Neural cell (in vitro differentiated cells): ENCODE measurements at regions not wholly inside any gene's neighbourhood (a gene's known extent, or its start where the extent isn't known, plus 50 kb on each side); places are given as distances from the start of the nearest gene placed in this dataset.

Experiments used
- H2AFZ ChIP-seq: fragments of 200-600, 300-800 bp; sonication (generic), shearing (Covaris generic); 2 replicates; pipeline ENCODE4 v1.6.0; 2014; ENCODE audit warnings: low read depth, mild to moderate bottlenecking, antibody characterized with exemption, low read length, moderate library complexity
- H3F3A ChIP-seq: fragments of 200-600 bp; shearing (Covaris generic); 2 replicates; pipeline ENCODE4 v1.6.1; 2016; ENCODE audit warnings: mild to moderate bottlenecking, moderate library complexity, mixed read lengths, antibody characterized with exemption, low read length; ENCODE audit not compliant: insufficient read depth, poor library complexity, severe bottlenecking
- H3K27ac ChIP-seq: fragments of 200-600, 300-800 bp; sonication (generic), shearing (Covaris generic); 2 replicates; pipeline ENCODE4 v1.5.1; 2014; ENCODE audit warnings: mild to moderate bottlenecking, low read length, moderate library complexity
- H3K27me3 ChIP-seq: fragments of 300-800, 200-600 bp; sonication (generic), shearing (Covaris generic); 2 replicates; pipeline ENCODE4 v1.6.0; 2014; ENCODE audit warnings: mild to moderate bottlenecking, low read depth, low read length, moderate library complexity; ENCODE audit not compliant: insufficient read depth
- H3K36me3 ChIP-seq: fragments of 300-800, 200-600 bp; sonication (generic), shearing (Covaris generic); 2 replicates; pipeline ENCODE4 v1.5.1; 2014; ENCODE audit warnings: mild to moderate bottlenecking, antibody characterized with exemption, low read length, moderate library complexity; ENCODE audit not compliant: insufficient read depth
- H3K4me2 ChIP-seq: fragments of 300-800, 200-600 bp; sonication (generic), shearing (Covaris generic); 2 replicates; pipeline ENCODE4 v1.6.0; 2014; ENCODE audit warnings: mild to moderate bottlenecking, low read length
- H3K4me3 ChIP-seq: fragments of 300-800, 200-600 bp; sonication (generic), shearing (Covaris generic); 2 replicates; pipeline ENCODE4 v1.5.1; 2014; ENCODE audit warnings: mild to moderate bottlenecking, low read length, moderate library complexity
- H3K79me2 ChIP-seq: fragments of 200-600 bp; shearing (Covaris generic); replicated peaks from 2 replicates; pipeline ENCODE4 v1.6.0; 2014; ENCODE audit warnings: mild to moderate bottlenecking, low read length, moderate library complexity; ENCODE audit not compliant: insufficient read depth
- H3K9ac ChIP-seq: fragments of 300-800, 200-600 bp; sonication (generic), shearing (Covaris generic); 2 replicates; pipeline ENCODE4 v1.6.1; 2016; ENCODE audit warnings: mild to moderate bottlenecking, low read length, mixed read lengths
- H3K9me2 ChIP-seq: fragments of 200-600 bp; shearing (Covaris generic); 2 replicates; pipeline ENCODE4 v1.6.1; 2016; ENCODE audit warnings: mild to moderate bottlenecking, low read length, mixed read lengths; ENCODE audit not compliant: insufficient read depth
- H3K9me3 ChIP-seq: fragments of 200-600, 300-800 bp; sonication (generic), shearing (Covaris generic); 2 replicates; pipeline ENCODE4 v1.6.1; 2016; ENCODE audit warnings: mild to moderate bottlenecking, mixed run types, low read length, moderate library complexity, mixed read lengths
- H4K20me1 ChIP-seq: fragments of 200-600 bp; shearing (Covaris generic); 2 replicates; pipeline ENCODE4 v1.6.1; 2016; ENCODE audit warnings: mild to moderate bottlenecking, mixed run types; ENCODE audit not compliant: insufficient read depth
- EP300 ChIP-seq: fragments of 450-650 bp; conservative IDR thresholded peaks from 2 replicates; pipeline ENCODE4 v1.6.1; 2014; ENCODE audit warnings: antibody characterized with exemption, mild to moderate bottlenecking, moderate library complexity; ENCODE audit not compliant: poor library complexity, severe bottlenecking
- EZH2 ChIP-seq: fragments of 200-600, 300-800 bp; shearing (Covaris generic), sonication (generic); IDR thresholded peaks from 2 replicates; pipeline ENCODE4 v1.6.1; 2014; ENCODE audit warnings: antibody characterized with exemption, low read length, borderline replicate concordance, mild to moderate bottlenecking; ENCODE audit not compliant: insufficient read depth, poor library complexity, severe bottlenecking
- MXI1 ChIP-seq: fragments of 450-650 bp; conservative IDR thresholded peaks from 2 replicates; pipeline ENCODE4 v1.6.1; 2014; ENCODE audit warnings: antibody characterized with exemption, mild to moderate bottlenecking; ENCODE audit not compliant: poor library complexity, severe bottlenecking
- POLR2AphosphoS5 ChIP-seq: IDR thresholded peaks from 2 replicates; pipeline ENCODE4 v1.6.1; 2012
- RAD21 ChIP-seq: fragments of 450-650 bp; conservative IDR thresholded peaks from 2 replicates; pipeline ENCODE4 v1.6.1; 2014; ENCODE audit warnings: antibody characterized with exemption, mild to moderate bottlenecking, moderate library complexity
- REST ChIP-seq: IDR thresholded peaks from 2 replicates; pipeline ENCODE4 v1.6.1; 2012; ENCODE audit warnings: borderline replicate concordance
- SMC3 ChIP-seq: fragments of 450-650 bp; conservative IDR thresholded peaks from 2 replicates; pipeline ENCODE4 v1.6.1; 2014; ENCODE audit warnings: antibody characterized with exemption, mild to moderate bottlenecking, moderate library complexity; ENCODE audit not compliant: poor library complexity
- TAF1 ChIP-seq: IDR thresholded peaks from 2 replicates; pipeline ENCODE4 v1.6.1; 2012; ENCODE audit warnings: low read depth
- TF ChIP-seq, protein P1 (sequence below): fragments of 450-650 bp; IDR thresholded peaks from 2 replicates; pipeline ENCODE4 v1.5.1; 2014; ENCODE audit warnings: antibody characterized with exemption, mild to moderate bottlenecking, moderate library complexity; ENCODE audit not compliant: poor library complexity, severe bottlenecking

GRCh38 chr5:109590799-109591198 is 98.9 kb upstream of the MAN2A1 start:
- TF ChIP-seq POLR2AphosphoS5 (no peak), RAD21 (no peak), EZH2 (no peak), MXI1 (no peak), REST (no peak), EP300 (no peak), SMC3 (no peak), TAF1 (no peak)
- TF ChIP-seq, protein P1, sequence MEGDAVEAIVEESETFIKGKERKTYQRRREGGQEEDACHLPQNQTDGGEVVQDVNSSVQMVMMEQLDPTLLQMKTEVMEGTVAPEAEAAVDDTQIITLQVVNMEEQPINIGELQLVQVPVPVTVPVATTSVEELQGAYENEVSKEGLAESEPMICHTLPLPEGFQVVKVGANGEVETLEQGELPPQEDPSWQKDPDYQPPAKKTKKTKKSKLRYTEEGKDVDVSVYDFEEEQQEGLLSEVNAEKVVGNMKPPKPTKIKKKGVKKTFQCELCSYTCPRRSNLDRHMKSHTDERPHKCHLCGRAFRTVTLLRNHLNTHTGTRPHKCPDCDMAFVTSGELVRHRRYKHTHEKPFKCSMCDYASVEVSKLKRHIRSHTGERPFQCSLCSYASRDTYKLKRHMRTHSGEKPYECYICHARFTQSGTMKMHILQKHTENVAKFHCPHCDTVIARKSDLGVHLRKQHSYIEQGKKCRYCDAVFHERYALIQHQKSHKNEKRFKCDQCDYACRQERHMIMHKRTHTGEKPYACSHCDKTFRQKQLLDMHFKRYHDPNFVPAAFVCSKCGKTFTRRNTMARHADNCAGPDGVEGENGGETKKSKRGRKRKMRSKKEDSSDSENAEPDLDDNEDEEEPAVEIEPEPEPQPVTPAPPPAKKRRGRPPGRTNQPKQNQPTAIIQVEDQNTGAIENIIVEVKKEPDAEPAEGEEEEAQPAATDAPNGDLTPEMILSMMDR, result no peak
- H2AFZ ChIP-seq, result no peak overlapping the region
- no peak overlapping the region for H3K4me3 ChIP-seq
- H3K79me2 ChIP-seq, result no peaks in the 10 kb centered on the region
- H3K9me3 ChIP-seq, result no peaks in the 10 kb centered on the region
- H3K4me2 ChIP-seq, result no peak overlapping the region
- no peaks in the 10 kb centered on the region for H4K20me1 ChIP-seq
- no peaks in the 10 kb centered on the region for H3K9me2 ChIP-seq
- H3F3A ChIP-seq, result no peaks in the 10 kb centered on the region
- no peaks in the 10 kb centered on the region for H3K36me3 ChIP-seq
- H3K27me3 ChIP-seq, result no peaks in the 10 kb centered on the region
- H3K9ac ChIP-seq, result no peak overlapping the region
- no peak overlapping the region for H3K27ac ChIP-seq

DNA sequence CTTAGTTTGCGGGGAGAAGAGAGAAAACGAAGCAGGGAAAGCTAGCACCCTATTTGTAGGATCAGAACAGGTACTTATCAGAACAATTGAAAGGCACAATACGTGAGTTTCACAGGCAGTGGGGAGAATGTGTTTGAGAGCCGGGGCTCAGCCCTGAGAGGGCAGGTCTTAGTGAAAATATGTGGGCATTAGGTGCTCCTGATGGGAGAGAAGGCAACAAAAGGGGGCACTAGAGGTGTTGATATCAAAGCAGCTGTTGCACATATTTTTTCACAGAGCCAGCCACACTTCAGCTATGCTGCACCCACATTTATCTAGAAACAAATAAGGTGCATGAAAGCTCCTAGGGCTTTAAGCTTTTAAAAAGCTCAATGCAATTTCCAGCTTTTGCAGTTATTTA is 99.7 kb upstream of the MAN2A1 start:
- no peaks in the 10 kb centered on the region for H3K79me2 ChIP-seq
- no peaks in the 10 kb centered on the region for H3K27me3 ChIP-seq
- no peak overlapping the region for H3K27ac ChIP-seq
- no peaks in the 10 kb centered on the region for H3K9me3 ChIP-seq
- no peaks in the 10 kb centered on the region for H3K36me3 ChIP-seq
- no peaks in the 10 kb centered on the region for H3F3A ChIP-seq
- TF ChIP-seq, protein P1, result no peak
- TF ChIP-seq SMC3 (no peak), MXI1 (no peak), EP300 (no peak), EZH2 (no peak), TAF1 (no peak), RAD21 (no peak), REST (no peak), POLR2AphosphoS5 (no peak)
- no peak overlapping the region for H3K9ac ChIP-seq
- no peak overlapping the region for H2AFZ ChIP-seq
- no peaks in the 10 kb centered on the region for H3K9me2 ChIP-seq
- no peak overlapping the region for H3K4me3 ChIP-seq
- H3K4me2 ChIP-seq, result no peak overlapping the region
- no peaks in the 10 kb centered on the region for H4K20me1 ChIP-seq
